ENCODE measurements at regions not wholly inside any gene's neighbourhood (a gene's known extent, or its start where the extent isn't known, plus 50 kb on each side); places are given as distances from the start of the nearest gene placed in this dataset.
"Not testable (repeated sequence)": the region's sequence is repeated elsewhere in the genome, so short reads cannot be mapped to it uniquely, and the experiment has no call there.

DNA sequence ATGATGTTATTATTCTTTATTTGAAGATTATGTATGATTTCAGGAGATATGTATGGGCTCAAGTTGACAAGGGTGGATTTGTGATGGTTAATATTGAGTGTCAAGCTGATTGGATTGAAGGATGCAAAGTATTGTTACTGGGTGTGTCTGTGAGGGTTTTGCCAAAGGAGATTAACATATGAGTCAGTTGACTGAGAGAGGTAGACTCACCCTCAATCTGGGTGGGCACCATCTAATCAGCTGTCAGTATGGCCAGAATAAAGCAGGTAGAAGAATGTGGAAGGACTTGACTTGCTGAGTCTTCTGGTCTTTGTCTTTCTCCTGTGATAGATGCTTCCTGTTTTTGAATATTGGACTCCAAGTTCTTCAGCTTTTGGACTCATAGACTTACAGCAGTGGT is 973.7 kb downstream of the MCTP2 start:
- no peak for DNase-seq
- Histone ChIP-seq H3K4me1 (ENCODE audit: control insufficient read depth in 1 of 2, insufficient read depth in 2 of 2, low read depth in 1 of 2, low read length in 1 of 2) (no peaks in the 10 kb centered on the region), H3K27ac (ENCODE audit: low read depth in 2 of 2, low read length in 1 of 2) (no peak overlapping the region), H3K27me3 (ENCODE audit: insufficient read depth) (no peaks in the 10 kb centered on the region), H3K9me2 (no peaks in the 10 kb centered on the region), H4K20me1 (ENCODE audit: insufficient read depth) (no peaks in the 10 kb centered on the region), H3K36me3 (replicated peaks in 1 of 2; ENCODE audit: control insufficient read depth in 1 of 2, insufficient read depth in 2 of 2, low read length in 1 of 2) (no peaks in the 10 kb centered on the region), H3K4me3 (ENCODE audit: low read depth in 2 of 2, low read length in 1 of 2) (no peak overlapping the region), H3F3A (replicated peaks; ENCODE audit: insufficient read depth) (no peaks in the 10 kb centered on the region), H3K4me2 (no peak overlapping the region), H3K9me3 (no peaks in the 10 kb centered on the region), H2AFZ (ENCODE audit: low read depth) (no peak overlapping the region), H3K9ac (no peak overlapping the region), H3K79me2 (ENCODE audit: insufficient read depth) (no peaks in the 10 kb centered on the region)
- ChIA-PET POLR2A (no interaction called here), CTCF (no interaction called here)
- TF ChIP-seq, protein P1, sequence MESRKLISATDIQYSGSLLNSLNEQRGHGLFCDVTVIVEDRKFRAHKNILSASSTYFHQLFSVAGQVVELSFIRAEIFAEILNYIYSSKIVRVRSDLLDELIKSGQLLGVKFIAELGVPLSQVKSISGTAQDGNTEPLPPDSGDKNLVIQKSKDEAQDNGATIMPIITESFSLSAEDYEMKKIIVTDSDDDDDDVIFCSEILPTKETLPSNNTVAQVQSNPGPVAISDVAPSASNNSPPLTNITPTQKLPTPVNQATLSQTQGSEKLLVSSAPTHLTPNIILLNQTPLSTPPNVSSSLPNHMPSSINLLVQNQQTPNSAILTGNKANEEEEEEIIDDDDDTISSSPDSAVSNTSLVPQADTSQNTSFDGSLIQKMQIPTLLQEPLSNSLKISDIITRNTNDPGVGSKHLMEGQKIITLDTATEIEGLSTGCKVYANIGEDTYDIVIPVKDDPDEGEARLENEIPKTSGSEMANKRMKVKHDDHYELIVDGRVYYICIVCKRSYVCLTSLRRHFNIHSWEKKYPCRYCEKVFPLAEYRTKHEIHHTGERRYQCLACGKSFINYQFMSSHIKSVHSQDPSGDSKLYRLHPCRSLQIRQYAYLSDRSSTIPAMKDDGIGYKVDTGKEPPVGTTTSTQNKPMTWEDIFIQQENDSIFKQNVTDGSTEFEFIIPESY (IDR thresholded peaks at IDR 0.05; ENCODE audit: borderline replicate concordance, low read depth): no peak
- TF ChIP-seq MEF2A (IDR thresholded peaks at IDR 0.05; ENCODE audit: borderline replicate concordance, low read depth) (no peak), NFIC (IDR thresholded peaks at IDR 0.05; ENCODE audit: borderline replicate concordance) (no peak), SMC3 (IDR thresholded peaks at IDR 0.05; ENCODE audit: low read depth, low read length) (no peak), TEAD4 (IDR thresholded peaks at IDR 0.05; ENCODE audit: borderline replicate concordance, insufficient read depth) (no peak), CHD2 (IDR thresholded peaks at IDR 0.05; ENCODE audit: low read length, partially characterized antibody) (no peak), SIN3A (IDR thresholded peaks at IDR 0.05; ENCODE audit: borderline replicate concordance, low read depth, low read length) (no peak), GABPA (IDR thresholded peaks at IDR 0.05; ENCODE audit: low read depth) (no peak), POLR2AphosphoS5 (IDR thresholded peaks at IDR 0.05; ENCODE audit: low read depth, low read length) (no peak)
- TF ChIP-seq, protein P2, sequence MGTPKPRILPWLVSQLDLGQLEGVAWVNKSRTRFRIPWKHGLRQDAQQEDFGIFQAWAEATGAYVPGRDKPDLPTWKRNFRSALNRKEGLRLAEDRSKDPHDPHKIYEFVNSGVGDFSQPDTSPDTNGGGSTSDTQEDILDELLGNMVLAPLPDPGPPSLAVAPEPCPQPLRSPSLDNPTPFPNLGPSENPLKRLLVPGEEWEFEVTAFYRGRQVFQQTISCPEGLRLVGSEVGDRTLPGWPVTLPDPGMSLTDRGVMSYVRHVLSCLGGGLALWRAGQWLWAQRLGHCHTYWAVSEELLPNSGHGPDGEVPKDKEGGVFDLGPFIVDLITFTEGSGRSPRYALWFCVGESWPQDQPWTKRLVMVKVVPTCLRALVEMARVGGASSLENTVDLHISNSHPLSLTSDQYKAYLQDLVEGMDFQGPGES (IDR thresholded peaks at IDR 0.05; ENCODE audit: low read depth, low read length): no peak
- TF ChIP-seq, protein P3, sequence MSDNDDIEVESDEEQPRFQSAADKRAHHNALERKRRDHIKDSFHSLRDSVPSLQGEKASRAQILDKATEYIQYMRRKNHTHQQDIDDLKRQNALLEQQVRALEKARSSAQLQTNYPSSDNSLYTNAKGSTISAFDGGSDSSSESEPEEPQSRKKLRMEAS (IDR thresholded peaks at IDR 0.05; ENCODE audit: low read depth): no peak
- TF ChIP-seq, protein P4, sequence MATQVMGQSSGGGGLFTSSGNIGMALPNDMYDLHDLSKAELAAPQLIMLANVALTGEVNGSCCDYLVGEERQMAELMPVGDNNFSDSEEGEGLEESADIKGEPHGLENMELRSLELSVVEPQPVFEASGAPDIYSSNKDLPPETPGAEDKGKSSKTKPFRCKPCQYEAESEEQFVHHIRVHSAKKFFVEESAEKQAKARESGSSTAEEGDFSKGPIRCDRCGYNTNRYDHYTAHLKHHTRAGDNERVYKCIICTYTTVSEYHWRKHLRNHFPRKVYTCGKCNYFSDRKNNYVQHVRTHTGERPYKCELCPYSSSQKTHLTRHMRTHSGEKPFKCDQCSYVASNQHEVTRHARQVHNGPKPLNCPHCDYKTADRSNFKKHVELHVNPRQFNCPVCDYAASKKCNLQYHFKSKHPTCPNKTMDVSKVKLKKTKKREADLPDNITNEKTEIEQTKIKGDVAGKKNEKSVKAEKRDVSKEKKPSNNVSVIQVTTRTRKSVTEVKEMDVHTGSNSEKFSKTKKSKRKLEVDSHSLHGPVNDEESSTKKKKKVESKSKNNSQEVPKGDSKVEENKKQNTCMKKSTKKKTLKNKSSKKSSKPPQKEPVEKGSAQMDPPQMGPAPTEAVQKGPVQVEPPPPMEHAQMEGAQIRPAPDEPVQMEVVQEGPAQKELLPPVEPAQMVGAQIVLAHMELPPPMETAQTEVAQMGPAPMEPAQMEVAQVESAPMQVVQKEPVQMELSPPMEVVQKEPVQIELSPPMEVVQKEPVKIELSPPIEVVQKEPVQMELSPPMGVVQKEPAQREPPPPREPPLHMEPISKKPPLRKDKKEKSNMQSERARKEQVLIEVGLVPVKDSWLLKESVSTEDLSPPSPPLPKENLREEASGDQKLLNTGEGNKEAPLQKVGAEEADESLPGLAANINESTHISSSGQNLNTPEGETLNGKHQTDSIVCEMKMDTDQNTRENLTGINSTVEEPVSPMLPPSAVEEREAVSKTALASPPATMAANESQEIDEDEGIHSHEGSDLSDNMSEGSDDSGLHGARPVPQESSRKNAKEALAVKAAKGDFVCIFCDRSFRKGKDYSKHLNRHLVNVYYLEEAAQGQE (IDR thresholded peaks at IDR 0.05; ENCODE audit: low read depth, low read length): no peak

DNA sequence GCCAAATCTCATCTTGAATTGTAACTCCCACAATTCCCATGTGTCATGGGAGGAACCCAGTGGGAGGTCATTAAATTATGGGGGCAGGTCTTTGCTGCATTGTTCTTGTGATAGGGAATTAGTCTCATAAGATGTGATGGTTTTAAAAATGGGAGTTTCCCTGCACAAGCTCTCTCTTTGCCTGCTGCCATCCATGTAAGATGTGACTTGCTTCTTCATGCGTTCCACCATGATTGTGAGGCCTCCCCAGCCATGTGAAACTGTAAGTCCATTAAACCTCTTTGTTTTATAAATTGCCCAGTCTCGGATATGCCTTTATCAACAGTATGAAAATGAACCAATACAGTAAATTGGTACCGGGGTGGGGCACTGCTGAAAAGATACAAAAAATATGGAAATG is 974.5 kb downstream of the MCTP2 start:
- H3K9me3 ChIP-seq; H4K20me1 ChIP-seq (ENCODE audit: insufficient read depth); H3K4me2 ChIP-seq; POLR2A ChIA-PET; H3K4me3 ChIP-seq (ENCODE audit: low read depth in 2 of 2, low read length in 1 of 2); H3K27ac ChIP-seq (ENCODE audit: low read depth in 2 of 2, low read length in 1 of 2); H3K36me3 ChIP-seq (replicated peaks in 1 of 2; ENCODE audit: control insufficient read depth in 1 of 2, insufficient read depth in 2 of 2, low read length in 1 of 2); H2AFZ ChIP-seq (ENCODE audit: low read depth); CTCF ChIA-PET; H3K9ac ChIP-seq; H3K4me1 ChIP-seq (ENCODE audit: control insufficient read depth in 1 of 2, insufficient read depth in 2 of 2, low read depth in 1 of 2, low read length in 1 of 2); H3F3A ChIP-seq (replicated peaks; ENCODE audit: insufficient read depth); H3K79me2 ChIP-seq (ENCODE audit: insufficient read depth); H3K27me3 ChIP-seq (ENCODE audit: insufficient read depth); DNase-seq; H3K9me2 ChIP-seq: not testable (repeated sequence)
- 10% methylated on average over 3 of the region's 3 CpGs for WGBS (ENCODE audit: low lambda C conversion rate)
